ENCODE measurements at regions not wholly inside any gene's neighbourhood (a gene's known extent, or its start where the extent isn't known, plus 50 kb on each side); places are given as distances from the start of the nearest gene placed in this dataset.

- DNase-seq (ENCODE audit: insufficient read length, low spot score, missing footprints), result no peak
- Histone ChIP-seq H2AFZ (ENCODE audit: low read length) (no peak overlapping the region), H3K27me3 (ENCODE audit: insufficient read depth, low read length) (peaks cover 11% of the 10 kb centered on the region), H3K4me2 (ENCODE audit: insufficient read depth, low read length) (no peak overlapping the region), H3K36me3 (ENCODE audit: insufficient read depth, low read length) (no peaks in the 10 kb centered on the region), H4K20me1 (ENCODE audit: insufficient read depth, low read length) (no peaks in the 10 kb centered on the region), H3K9me3 (ENCODE audit: low read depth, low read length) (no peaks in the 10 kb centered on the region), H3K4me3 (ENCODE audit: insufficient read depth, low read length) (no peak overlapping the region), H3K27ac (ENCODE audit: low read depth, low read length) (no peak overlapping the region), H3K79me2 (ENCODE audit: insufficient read depth, low read length) (no peaks in the 10 kb centered on the region), H3K4me1 (ENCODE audit: insufficient read depth, low read length) (peaks cover 7% of the 10 kb centered on the region)
- TF ChIP-seq CTCF (IDR thresholded peaks at IDR 0.05; ENCODE audit: extremely low read depth, low read depth, low read length), result no peak
Observed at GRCh38 chr17:37826497-37827430, 81.9 kb upstream of the HNF1B start.

- Histone ChIP-seq H3K27me3 (ENCODE audit: insufficient read depth, low read length) (peaks cover 6% of the 10 kb centered on the region), H3K36me3 (ENCODE audit: insufficient read depth, low read length) (no peaks in the 10 kb centered on the region), H3K9me3 (ENCODE audit: low read depth, low read length) (no peaks in the 10 kb centered on the region), H2AFZ (ENCODE audit: low read length) (no peak overlapping the region), H3K4me3 (ENCODE audit: insufficient read depth, low read length) (no peak overlapping the region), H3K27ac (ENCODE audit: low read depth, low read length) (no peak overlapping the region), H3K4me1 (ENCODE audit: insufficient read depth, low read length) (peaks cover 7% of the 10 kb centered on the region), H3K79me2 (ENCODE audit: insufficient read depth, low read length) (no peaks in the 10 kb centered on the region), H3K4me2 (ENCODE audit: insufficient read depth, low read length) (no peak overlapping the region), H4K20me1 (ENCODE audit: insufficient read depth, low read length) (no peaks in the 10 kb centered on the region)
- no peak for DNase-seq (ENCODE audit: insufficient read length, low spot score, missing footprints)
- no peak for TF ChIP-seq CTCF (IDR thresholded peaks at IDR 0.05; ENCODE audit: extremely low read depth, low read depth, low read length)
Observed at GRCh38 chr17:37825851-37826250, 81.0 kb upstream of the HNF1B start.

- no peak overlapping the region for H3K4me3 ChIP-seq (ENCODE audit: insufficient read depth, low read length)
- H3K4me1 ChIP-seq (ENCODE audit: insufficient read depth, low read length), result peaks cover 7% of the 10 kb centered on the region
- TF ChIP-seq CTCF (IDR thresholded peaks at IDR 0.05; ENCODE audit: extremely low read depth, low read depth, low read length), result no peak
- no peaks in the 10 kb centered on the region for H3K79me2 ChIP-seq (ENCODE audit: insufficient read depth, low read length)
- no peak overlapping the region for H3K27ac ChIP-seq (ENCODE audit: low read depth, low read length)
- peak; percentile 80 for DNase-seq (ENCODE audit: insufficient read length, low spot score, missing footprints)
- H3K27me3 ChIP-seq (ENCODE audit: insufficient read depth, low read length), result peaks cover 3% of the 10 kb centered on the region
- H2AFZ ChIP-seq (ENCODE audit: low read length), result peak overlapping the region; percentile 87
- H3K9me3 ChIP-seq (ENCODE audit: low read depth, low read length), result no peaks in the 10 kb centered on the region
- H3K36me3 ChIP-seq (ENCODE audit: insufficient read depth, low read length), result no peaks in the 10 kb centered on the region
- no peak overlapping the region for H3K4me2 ChIP-seq (ENCODE audit: insufficient read depth, low read length)
- no peaks in the 10 kb centered on the region for H4K20me1 ChIP-seq (ENCODE audit: insufficient read depth, low read length)
Observed at GRCh38 chr17:37824534-37825485, 80.0 kb upstream of the HNF1B start.
